GM12873 (cell line): ENCODE measurements at regions not wholly inside any gene's neighbourhood (a gene's known extent, or its start where the extent isn't known, plus 50 kb on each side); places are given as distances from the start of the nearest gene placed in this dataset.

Experiments
- TF ChIP-seq, protein P1 (sequence below): IDR thresholded peaks from 2 replicates; pipeline ENCODE4 v1.5.1; 2012; ENCODE audit warnings: low read depth, mild to moderate bottlenecking, moderate library complexity, low read length, control low read depth; ENCODE audit not compliant: insufficient read depth; ENCODE audit errors: missing control alignments

DNA sequence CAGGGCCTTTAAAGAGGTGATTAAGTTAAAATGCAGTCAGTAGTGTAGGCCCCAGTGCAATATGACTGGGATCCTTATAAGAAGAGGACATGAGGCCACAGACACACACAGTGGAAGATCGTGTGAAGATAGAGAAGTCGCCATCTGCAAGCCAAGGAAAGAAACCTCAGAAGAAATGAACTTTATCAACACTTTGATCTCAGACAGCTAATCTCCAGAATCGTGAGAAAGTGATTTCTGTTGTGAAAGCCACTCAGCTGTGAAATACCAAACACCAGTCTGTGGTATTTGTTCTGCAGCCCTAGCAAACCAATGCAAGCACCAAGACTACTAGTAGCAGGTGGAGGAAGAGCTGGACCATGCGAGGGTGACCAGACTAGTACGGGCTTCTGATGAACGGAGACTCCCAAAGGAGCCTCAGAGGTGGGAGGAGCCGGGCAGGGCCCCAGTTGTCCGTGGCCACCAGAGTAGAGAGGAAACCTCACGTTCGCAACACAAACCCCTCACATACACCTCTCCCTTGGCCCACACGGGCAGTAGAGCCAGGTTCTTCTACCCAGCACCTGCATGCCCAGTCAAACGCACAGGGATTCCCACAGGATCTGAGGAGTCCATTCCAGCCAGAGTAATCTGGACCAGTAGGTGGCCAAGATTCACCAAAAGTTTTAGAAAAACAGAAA, 243.0 kb downstream of the TTC8 start:
- TF ChIP-seq, protein P1, sequence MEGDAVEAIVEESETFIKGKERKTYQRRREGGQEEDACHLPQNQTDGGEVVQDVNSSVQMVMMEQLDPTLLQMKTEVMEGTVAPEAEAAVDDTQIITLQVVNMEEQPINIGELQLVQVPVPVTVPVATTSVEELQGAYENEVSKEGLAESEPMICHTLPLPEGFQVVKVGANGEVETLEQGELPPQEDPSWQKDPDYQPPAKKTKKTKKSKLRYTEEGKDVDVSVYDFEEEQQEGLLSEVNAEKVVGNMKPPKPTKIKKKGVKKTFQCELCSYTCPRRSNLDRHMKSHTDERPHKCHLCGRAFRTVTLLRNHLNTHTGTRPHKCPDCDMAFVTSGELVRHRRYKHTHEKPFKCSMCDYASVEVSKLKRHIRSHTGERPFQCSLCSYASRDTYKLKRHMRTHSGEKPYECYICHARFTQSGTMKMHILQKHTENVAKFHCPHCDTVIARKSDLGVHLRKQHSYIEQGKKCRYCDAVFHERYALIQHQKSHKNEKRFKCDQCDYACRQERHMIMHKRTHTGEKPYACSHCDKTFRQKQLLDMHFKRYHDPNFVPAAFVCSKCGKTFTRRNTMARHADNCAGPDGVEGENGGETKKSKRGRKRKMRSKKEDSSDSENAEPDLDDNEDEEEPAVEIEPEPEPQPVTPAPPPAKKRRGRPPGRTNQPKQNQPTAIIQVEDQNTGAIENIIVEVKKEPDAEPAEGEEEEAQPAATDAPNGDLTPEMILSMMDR: no peak

DNA sequence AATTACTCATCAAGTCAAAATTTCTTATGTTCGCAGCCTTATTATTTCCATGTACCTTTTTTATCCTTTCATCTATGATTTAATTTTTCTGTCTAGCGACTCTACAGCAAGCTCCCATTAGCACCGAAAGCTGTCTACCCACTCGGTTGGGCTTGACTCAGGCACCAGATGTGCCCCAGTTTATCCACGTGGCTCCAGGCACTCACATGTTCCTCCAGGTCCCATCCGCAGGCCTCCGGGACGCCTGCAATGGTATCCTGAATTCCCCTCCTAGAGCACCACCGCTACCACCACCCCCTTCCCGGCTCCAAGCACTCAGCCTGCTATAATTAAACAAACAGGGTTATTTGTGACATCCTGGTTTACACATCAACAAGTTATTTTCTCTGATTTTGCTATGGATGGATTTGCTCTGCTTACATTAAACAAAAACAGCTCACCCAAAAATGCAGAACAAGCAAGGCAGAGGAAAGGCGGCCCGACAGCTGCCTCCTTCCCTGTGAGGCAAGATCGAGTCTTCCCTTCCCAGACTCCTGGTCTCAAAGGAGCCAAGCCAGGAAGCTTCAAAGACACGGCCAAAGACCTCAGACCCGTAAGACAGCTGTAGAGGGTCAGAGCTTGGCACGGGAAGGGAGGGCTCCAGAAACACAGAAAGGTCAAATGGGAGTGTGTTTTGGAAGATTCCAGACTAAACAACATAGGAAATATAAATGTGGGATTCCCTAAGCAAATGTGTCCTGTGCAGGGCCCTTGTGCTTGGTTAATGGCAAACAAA, 253.8 kb downstream of the TTC8 start:
- TF ChIP-seq, protein P1: no peak

DNA sequence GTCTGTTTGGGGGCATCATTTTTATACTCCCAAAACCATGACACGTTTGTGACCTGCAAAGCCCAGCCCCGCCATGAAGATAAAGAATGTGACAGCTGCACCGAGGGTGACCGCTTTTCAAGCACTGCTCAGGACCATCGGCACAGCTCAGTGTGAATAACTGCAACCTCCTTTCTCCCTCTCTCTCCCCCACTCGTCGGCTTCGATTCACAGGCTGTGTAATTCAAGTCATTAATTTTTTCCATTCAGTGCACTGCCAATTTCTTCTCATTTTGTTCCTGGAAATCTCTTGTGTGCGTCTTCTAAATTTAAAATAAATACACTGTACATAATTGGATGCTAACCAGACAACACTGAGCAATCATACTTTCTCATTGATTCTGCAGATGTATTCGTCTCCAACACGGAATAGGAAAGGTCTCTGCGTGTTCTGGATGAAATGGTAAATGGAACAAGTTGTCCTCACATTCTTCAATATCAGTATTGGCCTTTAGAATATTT, 260.8 kb downstream of the TTC8 start:
- TF ChIP-seq, protein P1: no peak

DNA sequence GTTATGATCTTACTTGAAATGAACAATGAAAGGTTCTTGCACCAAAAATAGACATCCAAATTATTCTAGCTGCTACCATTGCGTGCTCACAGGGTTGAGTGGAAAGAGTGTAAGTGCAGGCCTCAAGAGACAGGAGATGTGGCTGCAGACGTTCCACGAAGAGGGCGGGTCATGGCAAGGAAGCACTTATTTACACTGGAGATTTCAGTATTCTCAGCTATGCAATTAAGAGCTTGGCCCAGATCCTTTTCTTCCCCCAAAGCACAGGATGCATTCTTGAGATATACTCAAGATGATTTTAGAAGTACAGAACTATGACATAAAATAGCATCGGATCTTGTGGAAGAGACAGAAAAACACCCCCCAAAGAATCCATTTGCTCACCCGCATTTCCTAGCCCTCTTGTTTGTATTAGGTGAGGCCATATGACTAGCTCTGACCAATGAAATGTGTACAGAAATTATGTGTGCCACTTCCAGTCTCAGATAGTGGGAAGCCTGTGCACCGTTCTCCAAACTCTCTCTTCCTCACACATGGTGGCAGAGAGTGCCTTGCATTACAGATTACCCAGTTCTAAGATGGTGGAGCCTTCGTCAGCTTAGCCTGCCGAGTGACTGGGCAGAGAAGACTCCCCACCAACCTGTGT, 261.4 kb downstream of the TTC8 start:
- TF ChIP-seq, protein P1: no peak

DNA sequence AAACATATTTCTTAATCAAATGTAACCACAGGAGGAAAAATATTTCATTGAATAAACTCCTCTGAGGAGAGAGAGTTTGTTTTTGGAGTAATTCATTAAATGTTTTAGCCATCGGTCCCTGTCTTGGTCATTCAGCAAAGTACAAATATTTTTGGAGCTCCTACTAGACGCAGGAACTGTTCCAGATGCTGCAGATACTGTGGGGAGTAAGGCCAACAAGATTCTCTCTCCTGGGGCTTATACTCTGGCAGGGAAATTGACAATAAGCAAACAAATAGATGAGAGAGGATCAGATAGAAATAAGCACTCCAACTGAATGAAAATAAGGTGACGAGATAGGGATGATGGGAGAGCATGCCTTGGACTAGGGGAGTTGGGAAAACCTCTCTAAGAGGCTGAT, 264.1 kb downstream of the TTC8 start:
- TF ChIP-seq, protein P1: no peak

DNA sequence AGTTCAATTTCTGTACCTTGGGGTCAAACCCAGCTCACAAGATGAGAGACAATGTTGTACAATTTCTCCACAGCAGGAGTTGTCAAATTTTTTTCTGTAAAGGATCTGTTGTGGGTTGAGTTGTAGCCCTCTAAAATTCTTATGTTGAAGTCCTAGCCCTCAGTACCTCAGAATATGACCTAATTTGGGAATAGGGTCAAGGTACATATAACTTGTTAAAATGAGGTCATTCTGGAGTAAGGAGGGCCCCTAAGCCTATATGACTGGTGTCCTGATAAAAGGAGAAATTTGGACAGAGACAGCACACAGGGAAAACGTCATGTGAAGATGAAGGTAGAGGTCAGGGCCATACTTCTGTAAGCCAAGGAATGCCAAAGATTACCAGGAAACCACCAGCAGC, 264.9 kb downstream of the TTC8 start:
- TF ChIP-seq, protein P1: no peak

DNA sequence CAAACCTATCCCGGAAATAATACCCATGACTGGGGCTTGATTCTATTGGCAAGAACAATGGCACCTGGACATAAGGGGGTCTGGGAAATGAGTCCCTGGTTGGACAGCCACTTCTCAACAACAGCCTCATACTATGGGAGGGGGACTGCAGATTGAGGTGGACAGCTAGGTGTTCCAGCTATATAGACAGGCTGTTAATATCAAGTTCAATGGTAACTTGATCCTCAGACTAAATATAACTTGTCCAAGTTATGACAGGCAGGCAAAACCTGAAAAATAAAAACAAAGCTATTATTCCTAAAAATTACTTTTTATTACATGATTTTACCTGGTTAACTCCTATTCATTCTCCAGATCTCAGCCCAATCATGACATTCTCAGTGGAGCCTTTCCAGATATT, 267.3 kb downstream of the TTC8 start:
- TF ChIP-seq, protein P1: no peak
